Mesenchymal stem cell (in vitro differentiated cells and primary cell): ENCODE measurements at regions not wholly inside any gene's neighbourhood (a gene's known extent, or its start where the extent isn't known, plus 50 kb on each side); places are given as distances from the start of the nearest gene placed in this dataset.

Experiments
- DNase-seq: peaks from one replicate; pipeline ENCODE4 v3.0.0-alpha.2; 2013
- H2AFZ ChIP-seq: one replicate; pipeline ENCODE4 v1.6.1; 2013; ENCODE audit warnings: low read depth, mild to moderate bottlenecking, control low read depth, inconsistent platforms, low read length, moderate library complexity
- H2AK5ac ChIP-seq: 2 replicates; pipeline ENCODE4 v1.6.1; 2013; ENCODE audit warnings: low read length, moderate library complexity, mild to moderate bottlenecking, inconsistent platforms; ENCODE audit not compliant: severe bottlenecking
- H2BK120ac ChIP-seq: one replicate; pipeline ENCODE4 v1.6.1; 2013; ENCODE audit warnings: low read depth, mild to moderate bottlenecking, inconsistent platforms, low read length, moderate library complexity
- H2BK12ac ChIP-seq, 2 experiments: one replicate each; pipeline ENCODE4 v1.6.1; 2013; ENCODE audit warnings: inconsistent platforms in 2 of 2, low read length in 2 of 2, mild to moderate bottlenecking in 2 of 2, moderate library complexity in 2 of 2, control low read depth in 1 of 2
- H2BK15ac ChIP-seq: one replicate; pipeline ENCODE4 v1.6.1; 2013; ENCODE audit warnings: mild to moderate bottlenecking, low read depth, inconsistent platforms; ENCODE audit not compliant: poor library complexity, severe bottlenecking
- H2BK5ac ChIP-seq: 2 replicates; pipeline ENCODE4 v1.6.1; 2013; ENCODE audit warnings: low read depth, mild to moderate bottlenecking, low read length, control low read depth, inconsistent platforms; ENCODE audit not compliant: poor library complexity, severe bottlenecking
- H3K14ac ChIP-seq, 2 experiments: one replicate each; pipeline ENCODE4 v1.6.1; 2013; ENCODE audit warnings: inconsistent platforms in 2 of 2, low read length in 2 of 2, control low read depth in 1 of 2, mild to moderate bottlenecking in 1 of 2, moderate library complexity in 1 of 2
- H3K18ac ChIP-seq, 2 experiments: one replicate each; pipeline ENCODE4 v1.6.1; 2013; ENCODE audit warnings: inconsistent platforms in 2 of 2, low read length in 2 of 2, control low read depth in 1 of 2, low read depth in 1 of 2, mild to moderate bottlenecking in 1 of 2
- H3K23ac ChIP-seq, 2 experiments: one replicate each; pipeline ENCODE4 v1.6.1; 2013; ENCODE audit warnings: inconsistent platforms in 2 of 2, low read length in 2 of 2, mild to moderate bottlenecking in 2 of 2, moderate library complexity in 2 of 2, control low read depth in 1 of 2
- H3K27ac ChIP-seq: 2 replicates; pipeline ENCODE4 v1.5.1; 2013; ENCODE audit warnings: mild to moderate bottlenecking, moderate library complexity, low read length, control low read depth, inconsistent platforms; ENCODE audit not compliant: poor library complexity, severe bottlenecking
- H3K27me3 ChIP-seq, 2 experiments: 2 replicates each; pipeline versions ENCODE4 v1.6.1 to v1.7.0; 2013; ENCODE audit warnings: low read length in 2 of 2, mild to moderate bottlenecking in 2 of 2, moderate library complexity in 2 of 2, control low read depth in 1 of 2, inconsistent platforms in 1 of 2; ENCODE audit not compliant: control insufficient read depth in 1 of 2, insufficient read depth in 1 of 2
- H3K36me3 ChIP-seq, 2 experiments: 2 replicates each; pipeline versions ENCODE4 v1.6.1 to v1.7.0; 2013; ENCODE audit warnings: low read length in 2 of 2, control low read depth in 1 of 2, inconsistent platforms in 1 of 2, low read depth in 1 of 2, mild to moderate bottlenecking in 1 of 2; ENCODE audit not compliant: insufficient read depth in 2 of 2, control insufficient read depth in 1 of 2
- H3K4ac ChIP-seq, 2 experiments: one replicate each; pipeline ENCODE4 v1.6.1; 2013; ENCODE audit warnings: inconsistent platforms in 2 of 2, low read length in 2 of 2, mild to moderate bottlenecking in 2 of 2, moderate library complexity in 2 of 2, control low read depth in 1 of 2, low read depth in 1 of 2
- H3K4me1 ChIP-seq: 2 replicates; pipeline ENCODE4 v1.6.1; 2013; ENCODE audit warnings: low read depth, low read length, control low read depth; ENCODE audit not compliant: control insufficient read depth, insufficient read depth
- H3K4me2 ChIP-seq: 2 replicates; pipeline ENCODE4 v1.6.1; 2013; ENCODE audit warnings: low read length, mild to moderate bottlenecking, inconsistent platforms; ENCODE audit not compliant: poor library complexity, severe bottlenecking
- H3K4me3 ChIP-seq, 2 experiments: 2 replicates each; pipeline versions ENCODE4 v1.5.1 to v1.7.0; 2013; ENCODE audit warnings: low read length in 2 of 2, mild to moderate bottlenecking in 2 of 2, control low read depth in 1 of 2, low read depth in 1 of 2; ENCODE audit not compliant: insufficient read depth in 1 of 2
- H3K79me1 ChIP-seq: replicated peaks from 2 replicates; pipeline ENCODE4 v1.6.1; 2013; ENCODE audit warnings: mild to moderate bottlenecking, control low read depth, low read length, inconsistent platforms; ENCODE audit not compliant: poor library complexity, severe bottlenecking
- H3K9ac ChIP-seq: 2 replicates; pipeline ENCODE4 v1.7.0; 2013; ENCODE audit warnings: mild to moderate bottlenecking, low read length, moderate library complexity
- H3K9me3 ChIP-seq: 2 replicates; pipeline ENCODE4 v1.7.0; 2013; ENCODE audit warnings: mild to moderate bottlenecking, low read length; ENCODE audit not compliant: control insufficient read depth
- H4K8ac ChIP-seq: one replicate; pipeline ENCODE4 v1.6.1; 2013; ENCODE audit warnings: inconsistent platforms, mild to moderate bottlenecking, low read length, moderate library complexity
- H4K91ac ChIP-seq: one replicate; pipeline ENCODE4 v1.6.1; 2013; ENCODE audit warnings: mild to moderate bottlenecking, low read length, inconsistent platforms
- WGBS: methylation state at CpG from one replicate; pipeline ENCODE4 v1.1.7; 2013; ENCODE audit warnings: mixed read lengths; 5-methylcytosine and 5-hydroxymethylcytosine counted together

DNA sequence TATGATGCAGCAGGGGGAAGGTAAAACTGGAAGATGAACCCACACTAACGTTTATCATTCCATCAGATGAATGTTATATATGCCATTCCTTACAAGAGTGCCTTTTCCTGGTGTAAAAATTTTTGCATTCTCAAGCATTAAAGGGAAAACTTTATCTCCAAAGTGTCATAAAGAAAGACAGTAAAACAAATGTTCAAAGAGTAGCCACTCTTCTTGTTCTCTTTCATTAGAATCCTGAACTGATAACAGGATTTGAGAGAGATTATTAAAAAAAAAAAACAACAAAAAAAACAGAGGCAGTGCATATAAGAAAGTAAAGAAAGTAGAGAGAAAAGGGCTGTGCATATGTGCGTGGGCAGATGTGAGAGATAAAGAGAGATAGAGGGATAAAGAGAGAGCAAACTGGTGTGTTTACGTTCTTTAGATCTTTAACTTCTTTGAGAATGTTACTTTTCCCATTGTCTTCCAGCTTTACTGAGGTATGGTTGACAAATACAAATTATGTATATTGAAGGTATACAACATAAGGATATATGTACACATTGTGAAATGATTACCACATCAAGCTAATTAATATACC, 275.4 kb downstream of the HS3ST1 start:
- H3K4ac ChIP-seq = no peak overlapping the region
- H3K27ac ChIP-seq = no peak overlapping the region
- no peak overlapping the region for H3K23ac ChIP-seq
- no peaks in the 10 kb centered on the region for H3K36me3 ChIP-seq
- no peaks in the 10 kb centered on the region for H3K79me1 ChIP-seq
- H3K9me3 ChIP-seq = no peaks in the 10 kb centered on the region
- H3K9ac ChIP-seq = no peak overlapping the region
- 70% methylated on average over 1 of the region's 3 CpGs for WGBS
- H2AFZ ChIP-seq = no peak overlapping the region
- no peak for DNase-seq
- H4K91ac ChIP-seq = no peak overlapping the region
- no peak overlapping the region for H2AK5ac ChIP-seq
- no peak overlapping the region for H4K8ac ChIP-seq
- H2BK5ac ChIP-seq = no peak overlapping the region
- H3K4me1 ChIP-seq = no peaks in the 10 kb centered on the region
- no peak overlapping the region for H2BK15ac ChIP-seq
- H3K14ac ChIP-seq = no peak overlapping the region
- H3K18ac ChIP-seq = no peak overlapping the region
- H2BK12ac ChIP-seq = no peak overlapping the region
- H3K4me2 ChIP-seq = no peak overlapping the region
- H3K4me3 ChIP-seq = no peak overlapping the region
- H3K27me3 ChIP-seq = no peaks in the 10 kb centered on the region
- no peak overlapping the region for H2BK120ac ChIP-seq

DNA sequence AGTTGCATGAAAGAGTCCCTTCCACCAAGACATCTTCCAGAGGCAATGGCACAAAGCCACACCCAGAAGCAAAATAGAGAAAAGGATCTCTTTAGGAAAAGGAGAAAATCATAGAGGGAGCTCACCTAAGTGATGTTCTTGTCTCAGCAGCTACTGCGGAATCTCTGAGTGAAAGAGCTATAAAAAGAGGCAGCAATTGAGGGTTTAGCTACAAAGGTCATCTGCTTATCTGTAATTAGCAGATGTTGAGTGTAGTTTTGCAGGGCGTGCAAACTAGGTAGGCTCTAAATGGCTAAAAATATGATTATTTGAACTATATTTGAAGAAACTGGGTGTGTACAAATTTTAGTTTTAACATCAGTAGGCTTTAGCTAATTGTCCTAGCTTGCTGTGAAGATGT, 276.0 kb downstream of the HS3ST1 start:
- WGBS = 46% methylated on average over 2 of the region's 2 CpGs
- Histone ChIP-seq H3K9ac (no peak overlapping the region), H4K8ac (no peak overlapping the region), H3K4me1 (no peaks in the 10 kb centered on the region), H2AFZ (no peak overlapping the region), H2BK12ac (no peak overlapping the region), H2BK5ac (no peak overlapping the region), H2BK120ac (no peak overlapping the region), H2AK5ac (no peak overlapping the region), H2BK15ac (no peak overlapping the region), H3K14ac (no peak overlapping the region), H3K4me3 (no peak overlapping the region), H3K27ac (no peak overlapping the region), H3K27me3 (no peaks in the 10 kb centered on the region), H3K4ac (no peak overlapping the region), H3K4me2 (no peak overlapping the region), H3K9me3 (no peaks in the 10 kb centered on the region), H4K91ac (no peak overlapping the region), H3K79me1 (no peaks in the 10 kb centered on the region), H3K36me3 (no peaks in the 10 kb centered on the region), H3K18ac (no peak overlapping the region), H3K23ac (no peak overlapping the region)
- DNase-seq = no peak

- no peak overlapping the region for H2BK120ac ChIP-seq
- H3K14ac ChIP-seq = no peak overlapping the region
- no peak overlapping the region for H2BK5ac ChIP-seq
- no peaks in the 10 kb centered on the region for H3K4me1 ChIP-seq
- H3K9ac ChIP-seq = no peak overlapping the region
- no peak overlapping the region for H3K18ac ChIP-seq
- H3K36me3 ChIP-seq = no peaks in the 10 kb centered on the region
- H3K4me3 ChIP-seq = no peak overlapping the region
- H2AFZ ChIP-seq = no peak overlapping the region
- no peak overlapping the region for H3K27ac ChIP-seq
- no peak overlapping the region for H3K4me2 ChIP-seq
- no peak overlapping the region for H2BK15ac ChIP-seq
- no peak overlapping the region for H4K91ac ChIP-seq
- H2AK5ac ChIP-seq = no peak overlapping the region
- no peak overlapping the region for H4K8ac ChIP-seq
- no peak overlapping the region for H3K4ac ChIP-seq
- H3K23ac ChIP-seq = no peak overlapping the region
- H2BK12ac ChIP-seq = no peak overlapping the region
- H3K27me3 ChIP-seq = no peaks in the 10 kb centered on the region
- 86% methylated on average over 3 of the region's 5 CpGs for WGBS
- no peaks in the 10 kb centered on the region for H3K79me1 ChIP-seq
- H3K9me3 ChIP-seq = no peaks in the 10 kb centered on the region
- DNase-seq = no peak
These were observed 277.2 kb downstream of the HS3ST1 start for GRCh38 chr4:11151500-11151899.

GRCh38 chr4:11149612-11150259, 279.0 kb downstream of the HS3ST1 start:
- H3K27ac ChIP-seq = no peak overlapping the region
- WGBS = 83% methylated on average over 4 of the region's 4 CpGs
- H3K14ac ChIP-seq = no peak overlapping the region

More at GRCh38 chr4:11149612-11150259, 279.0 kb downstream of the HS3ST1 start:
- Histone ChIP-seq H2BK15ac (no peak overlapping the region), H3K4me3 (no peak overlapping the region), H3K4me1 (no peaks in the 10 kb centered on the region), H3K23ac (no peak overlapping the region), H2AFZ (no peak overlapping the region), H4K91ac (no peak overlapping the region), H3K36me3 (no peaks in the 10 kb centered on the region), H3K9ac (no peak overlapping the region), H3K9me3 (no peaks in the 10 kb centered on the region), H3K18ac (no peak overlapping the region), H3K27me3 (no peaks in the 10 kb centered on the region), H3K79me1 (no peaks in the 10 kb centered on the region), H4K8ac (no peak overlapping the region), H3K4ac (no peak overlapping the region), H2BK5ac (no peak overlapping the region), H2BK120ac (no peak overlapping the region), H3K4me2 (no peak overlapping the region), H2AK5ac (no peak overlapping the region), H2BK12ac (no peak overlapping the region)
- DNase-seq = no peak
